HepG2 (cell line): ENCODE measurements at regions not wholly inside any gene's neighbourhood (a gene's known extent, or its start where the extent isn't known, plus 50 kb on each side); places are given as distances from the start of the nearest gene placed in this dataset.
A peak's percentile ranks its signal among the peaks of the same experiment; 100 is the strongest.

ENCODE experiments used
- ATAC-seq: fragments of 200-7000 bp; cut with Tn5 transposase; 3 replicates; pipeline ENCODE4 v1.9.1; 2020; ENCODE audit warnings: mild to moderate bottlenecking, moderate library complexity
- BruUV-seq: library from RNA; stranded (reverse); fragments of 400-500 nt; replicated peaks from 2 replicates; lab custom pipeline; 2021; lab: Mats Ljungman, UMichigan
- CTCF ChIA-PET: fragments of 300-600 bp; formaldehyde crosslinking; extraction: SDS; loops from one replicate; lab custom pipeline; 2021; ENCODE audit warnings: low total read pairs, inconsistent platforms, low intra/inter-chr PET ratio; lab: Yijun Ruan, JAX
- POLR2A ChIA-PET: fragments of 350-600 bp; sonication (Branson Sonifier 250); formaldehyde crosslinking; loops from one replicate; lab custom pipeline; 2020; ENCODE audit warnings: antibody characterized with exemption, inconsistent platforms; lab: Yijun Ruan, JAX
- DNase-seq: peaks from one replicate; pipeline ENCODE4 v3.0.0-alpha.2; 2015; ENCODE audit warnings: low spot score
- FAIRE-seq: peaks from 3 replicates; lab custom pipeline; 2011; peaks lifted over from hg19 to GRCh38; lab: Jason Lieb, UNC
- H2AFZ ChIP-seq: one replicate; pipeline ENCODE4 v1.6.1; 2011; ENCODE audit warnings: low read length, inconsistent platforms
- H3K27ac ChIP-seq: fragments of 300-600 bp; 3 replicates; pipeline ENCODE4 v1.8.0; 2011; ENCODE audit warnings: mixed run types, mild to moderate bottlenecking, mixed read lengths, low read length, inconsistent platforms; ENCODE audit not compliant: insufficient read depth; ENCODE audit errors: extremely low read length
- H3K27me3 ChIP-seq, 2 experiments: fragments of 200-600 bp in 1 of 2; 2 replicates in 1 of 2; 3 replicates in 1 of 2; pipeline versions ENCODE4 v1.6.0 to v1.8.0; 2011; ENCODE audit warnings: low read length in 2 of 2, mild to moderate bottlenecking in 2 of 2, moderate library complexity in 2 of 2, inconsistent platforms in 1 of 2; ENCODE audit not compliant: insufficient read depth in 2 of 2, control insufficient read depth in 1 of 2
- H3K36me3 ChIP-seq, 2 experiments: fragments of 200-600 bp in 1 of 2; replicated peaks in 1 of 2; 2 replicates in 1 of 2; 3 replicates in 1 of 2; pipeline versions ENCODE4 v1.5.1 to v1.8.0; 2011; ENCODE audit warnings: low read length in 2 of 2, inconsistent platforms in 1 of 2; ENCODE audit not compliant: insufficient read depth in 2 of 2, control insufficient read depth in 1 of 2
- H3K4me1 ChIP-seq: 2 replicates; pipeline ENCODE4 v1.5.1; 2012; ENCODE audit warnings: low read length, inconsistent platforms; ENCODE audit not compliant: insufficient read depth
- H3K4me2 ChIP-seq: 2 replicates; pipeline ENCODE4 v1.6.0; 2011; ENCODE audit warnings: low read depth, low read length, inconsistent platforms
- H3K4me3 ChIP-seq, 3 experiments: fragments of 200-600 bp in 1 of 3; sonication (generic), shearing (Covaris generic) in 1 of 3; replicated peaks in 1 of 3; 2 replicates each; pipeline ENCODE4 v1.5.1; 2011 to 2016; ENCODE audit warnings: low read length in 3 of 3, inconsistent platforms in 2 of 3, low read depth in 2 of 3, mild to moderate bottlenecking in 2 of 3, control low read depth in 1 of 3, mixed read lengths in 1 of 3; ENCODE audit not compliant: insufficient read depth in 1 of 3
- H3K79me2 ChIP-seq: one replicate; pipeline ENCODE4 v1.6.1; 2011; ENCODE audit warnings: low read length, inconsistent platforms; ENCODE audit not compliant: insufficient read depth
- H3K9ac ChIP-seq: 2 replicates; pipeline ENCODE4 v1.6.0; 2011; ENCODE audit warnings: mild to moderate bottlenecking, low read depth, low read length, inconsistent platforms; ENCODE audit not compliant: insufficient read depth
- H3K9me3 ChIP-seq: 2 replicates; pipeline ENCODE4 v1.5.1; 2012; ENCODE audit warnings: mild to moderate bottlenecking, low read length
- H4K20me1 ChIP-seq: 2 replicates; pipeline ENCODE4 v1.6.0; 2011; ENCODE audit warnings: inconsistent platforms, mild to moderate bottlenecking, low read length, moderate library complexity; ENCODE audit not compliant: insufficient read depth
- HHEX ChIP-seq: IDR thresholded peaks from 2 replicates; pipeline ENCODE4 v1.6.1; 2016; ENCODE audit warnings: control low read depth
- IRX3 ChIP-seq: sonication (generic); formaldehyde crosslinking; IDR thresholded peaks from 2 replicates; pipeline ENCODE4 v1.8.1; 2023; ENCODE audit warnings: mild to moderate bottlenecking, low read depth, missing genetic modification reagents, borderline replicate concordance
- LCORL ChIP-seq, 2 experiments: fragments of 450-650 bp in 1 of 2; sonication (generic) in 1 of 2; formaldehyde crosslinking in 1 of 2; IDR thresholded peaks; 2 replicates each; pipeline versions ENCODE4 v1.5.0 to v1.6.1; 2017 to 2020; ENCODE audit warnings: antibody characterized with exemption in 1 of 2, missing genetic modification reagents in 1 of 2
- TP53 ChIP-seq: sonication (generic); formaldehyde crosslinking; conservative IDR thresholded peaks from 2 replicates; pipeline ENCODE4 v1.4.0; 2020; ENCODE audit warnings: missing genetic modification reagents
- ZBTB42 ChIP-seq: sonication (generic); formaldehyde crosslinking; IDR thresholded peaks from 2 replicates; pipeline ENCODE4 v1.5.0; 2020; ENCODE audit warnings: mild to moderate bottlenecking, missing genetic modification reagents
- WGBS: methylation state at CpG from one replicate; pipeline ENCODE4 v1.1.6; 2017; ENCODE audit warnings: low lambda C conversion rate; 5-methylcytosine and 5-hydroxymethylcytosine counted together
- in situ Hi-C: cut with HindIII; loops from 2 replicates; pipeline ENCODE4 v1.10.0; 2017; ENCODE audit warnings: low pct_unique_long_range_greater_than_20kb; ENCODE audit not compliant: extremely low pct_ligation_motif_present
- intact Hi-C: fragments of 100-400 bp; cut with micrococcal nuclease; formaldehyde crosslinking; loops from one replicate; pipeline ENCODE4 v1.10.0; 2022; ENCODE audit not compliant: unreplicated experiment
- TF ChIP-seq, protein P1 (sequence below): sonication (generic); formaldehyde crosslinking; IDR thresholded peaks from 2 replicates; pipeline ENCODE4 v1.4.0; 2020; ENCODE audit warnings: low read depth, mild to moderate bottlenecking, missing genetic modification reagents

DNA sequence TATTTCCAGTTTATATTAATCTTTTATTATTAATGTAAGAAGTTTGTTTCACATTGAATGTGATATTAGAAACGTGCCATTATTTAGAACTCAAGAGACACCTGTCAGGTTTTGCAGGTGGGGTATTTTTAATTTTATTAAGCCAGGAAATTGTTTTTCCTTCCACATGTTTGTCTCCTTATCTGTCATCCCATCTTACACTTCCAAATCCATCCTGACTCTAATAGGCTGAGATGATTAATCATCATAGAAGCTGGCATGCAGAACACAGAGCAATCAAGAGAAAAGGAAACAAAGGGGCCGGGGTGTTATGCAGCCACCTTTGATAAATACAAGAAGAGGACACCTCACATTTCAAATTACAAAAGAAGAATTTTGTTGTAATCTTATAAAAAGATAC is 506.5 kb downstream of the ISL1 start (continued):
- TF ChIP-seq IRX3 (CRISPR knock-in tag) (no peak), ZBTB42 (CRISPR knock-in tag) (no peak), HHEX (CRISPR knock-in tag) (no peak)
- TF ChIP-seq, protein P1, sequence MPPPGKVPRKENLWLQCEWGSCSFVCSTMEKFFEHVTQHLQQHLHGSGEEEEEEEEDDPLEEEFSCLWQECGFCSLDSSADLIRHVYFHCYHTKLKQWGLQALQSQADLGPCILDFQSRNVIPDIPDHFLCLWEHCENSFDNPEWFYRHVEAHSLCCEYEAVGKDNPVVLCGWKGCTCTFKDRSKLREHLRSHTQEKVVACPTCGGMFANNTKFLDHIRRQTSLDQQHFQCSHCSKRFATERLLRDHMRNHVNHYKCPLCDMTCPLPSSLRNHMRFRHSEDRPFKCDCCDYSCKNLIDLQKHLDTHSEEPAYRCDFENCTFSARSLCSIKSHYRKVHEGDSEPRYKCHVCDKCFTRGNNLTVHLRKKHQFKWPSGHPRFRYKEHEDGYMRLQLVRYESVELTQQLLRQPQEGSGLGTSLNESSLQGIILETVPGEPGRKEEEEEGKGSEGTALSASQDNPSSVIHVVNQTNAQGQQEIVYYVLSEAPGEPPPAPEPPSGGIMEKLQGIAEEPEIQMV (CRISPR knock-in tag), result no peak

DNA sequence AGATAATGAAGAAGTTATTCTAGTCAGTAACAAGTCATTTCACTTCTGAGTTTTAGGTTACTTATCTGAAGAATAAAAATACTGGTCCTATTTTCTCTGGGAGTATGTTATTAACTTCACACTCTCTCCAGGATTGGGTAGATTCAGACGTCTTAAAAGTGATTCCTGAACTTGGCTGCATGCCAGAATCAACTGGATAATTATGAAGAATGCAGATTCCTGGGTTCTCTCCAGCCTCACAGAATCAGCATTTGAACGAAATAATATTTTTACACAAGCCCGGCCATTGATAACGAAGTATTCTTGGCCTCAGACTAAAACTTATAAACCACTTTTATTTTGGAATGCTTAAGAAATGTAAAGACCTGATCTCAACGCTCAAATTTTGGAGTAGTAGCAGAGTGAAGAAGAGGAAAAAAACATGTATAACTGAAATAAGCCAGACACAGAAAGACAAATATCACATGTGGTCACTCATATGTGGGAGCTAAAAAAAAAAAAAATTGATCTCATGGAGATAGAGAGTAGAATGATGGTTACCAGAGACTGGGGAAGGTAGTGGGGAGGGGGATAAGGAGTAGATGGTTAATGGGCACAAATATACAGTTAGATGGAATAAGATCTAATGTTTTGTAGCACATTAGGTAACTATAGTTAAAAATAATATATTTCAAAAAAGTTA is 507.3 kb downstream of the ISL1 start:
- H3K36me3 ChIP-seq, result no peaks in the 10 kb centered on the region
- H3K27ac ChIP-seq, result no peak overlapping the region
- no peak for TF ChIP-seq TP53 (CRISPR knock-in tag)
- peak; percentile 28; the same call in 1 of the 2 replicates for TF ChIP-seq LCORL (IDR thresholded peaks at IDR 0.05)
- no peak for TF ChIP-seq LCORL (CRISPR knock-in tag; IDR thresholded peaks at IDR 0.05)
- H3K4me2 ChIP-seq, result no peak overlapping the region
- H3K27me3 ChIP-seq, result no peaks in the 10 kb centered on the region; a peak in 1 of 5 replicates
- no peak for ATAC-seq
- intact Hi-C loops (no loop called here), in situ Hi-C loops (no loop called here)
- H3K4me1 ChIP-seq, result no peaks in the 10 kb centered on the region
- no peaks in the 10 kb centered on the region for H3K79me2 ChIP-seq
- no TSS peak for BruUV-seq
- no peaks in the 10 kb centered on the region for H4K20me1 ChIP-seq
- CTCF ChIA-PET, result no interaction called here
- FAIRE-seq, result no peak
- no peaks in the 10 kb centered on the region for H3K9me3 ChIP-seq
- H3K4me3 ChIP-seq, result no peak overlapping the region
- H3K9ac ChIP-seq, result no peak overlapping the region
- WGBS, result 0% methylated on average over 5 of the region's 5 CpGs
- H2AFZ ChIP-seq, result no peak overlapping the region
- DNase-seq, result no peak
- POLR2A ChIA-PET, result no interaction called here
